ENCODE measurements at regions not wholly inside any gene's neighbourhood (a gene's known extent, or its start where the extent isn't known, plus 50 kb on each side); places are given as distances from the start of the nearest gene placed in this dataset.

DNA sequence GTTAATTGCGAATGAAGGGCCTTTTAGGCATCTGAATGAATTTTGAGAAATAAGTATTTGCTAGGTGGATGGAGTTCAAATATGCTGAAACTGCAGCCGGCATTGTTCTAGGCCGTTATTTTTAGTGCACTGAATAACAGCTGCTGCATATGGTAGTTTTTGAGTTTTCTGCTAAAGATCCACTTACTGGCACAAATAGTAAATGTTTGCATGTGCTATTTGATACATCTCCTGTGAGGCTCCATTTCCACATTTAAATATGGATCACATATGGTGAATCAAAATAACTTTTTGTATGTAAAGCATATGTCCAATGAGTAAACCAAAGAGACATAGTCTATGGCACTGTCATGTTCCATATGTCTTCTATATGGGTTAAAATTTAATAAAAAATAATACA lies 56.7 kb upstream of the CNTN4 start:
- Mint-ChIP-seq H3K27me3 (ENCODE audit: unreplicated experiment) (no peaks in the 10 kb centered on the region), H3K4me3 (ENCODE audit: unreplicated experiment) (no peak overlapping the region), H3K9me3 (ENCODE audit: unreplicated experiment) (peaks cover 17% of the 10 kb centered on the region), H3K27ac (ENCODE audit: unreplicated experiment) (no peak overlapping the region), H3K4me1 (ENCODE audit: unreplicated experiment) (no peaks in the 10 kb centered on the region), H3K36me3 (ENCODE audit: low read depth, unreplicated experiment) (no peaks in the 10 kb centered on the region)
- no peak for DNase-seq (ENCODE audit: low spot score)
- TF ChIP-seq, protein P1, sequence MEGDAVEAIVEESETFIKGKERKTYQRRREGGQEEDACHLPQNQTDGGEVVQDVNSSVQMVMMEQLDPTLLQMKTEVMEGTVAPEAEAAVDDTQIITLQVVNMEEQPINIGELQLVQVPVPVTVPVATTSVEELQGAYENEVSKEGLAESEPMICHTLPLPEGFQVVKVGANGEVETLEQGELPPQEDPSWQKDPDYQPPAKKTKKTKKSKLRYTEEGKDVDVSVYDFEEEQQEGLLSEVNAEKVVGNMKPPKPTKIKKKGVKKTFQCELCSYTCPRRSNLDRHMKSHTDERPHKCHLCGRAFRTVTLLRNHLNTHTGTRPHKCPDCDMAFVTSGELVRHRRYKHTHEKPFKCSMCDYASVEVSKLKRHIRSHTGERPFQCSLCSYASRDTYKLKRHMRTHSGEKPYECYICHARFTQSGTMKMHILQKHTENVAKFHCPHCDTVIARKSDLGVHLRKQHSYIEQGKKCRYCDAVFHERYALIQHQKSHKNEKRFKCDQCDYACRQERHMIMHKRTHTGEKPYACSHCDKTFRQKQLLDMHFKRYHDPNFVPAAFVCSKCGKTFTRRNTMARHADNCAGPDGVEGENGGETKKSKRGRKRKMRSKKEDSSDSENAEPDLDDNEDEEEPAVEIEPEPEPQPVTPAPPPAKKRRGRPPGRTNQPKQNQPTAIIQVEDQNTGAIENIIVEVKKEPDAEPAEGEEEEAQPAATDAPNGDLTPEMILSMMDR (IDR thresholded peaks at IDR 0.05; ENCODE audit: unreplicated experiment) = no peak

All from endothelial cell (in vitro differentiated cells).